PC-9 (cell line): ENCODE measurements at regions not wholly inside any gene's neighbourhood (a gene's known extent, or its start where the extent isn't known, plus 50 kb on each side); places are given as distances from the start of the nearest gene placed in this dataset.

Source experiments
- EZH2 ChIP-seq: fragments of 200-600 bp; sonication (generic); IDR thresholded peaks from 2 replicates; pipeline ENCODE4 v1.8.0; 2017; ENCODE audit warnings: antibody characterized with exemption, low read depth
- TF ChIP-seq, protein P1 (sequence below): fragments of 200-600 bp; sonication (generic); conservative IDR thresholded peaks from 2 replicates; pipeline ENCODE4 v1.6.1; 2017; ENCODE audit warnings: mixed run types, antibody characterized with exemption, mild to moderate bottlenecking, moderate library complexity

DNA sequence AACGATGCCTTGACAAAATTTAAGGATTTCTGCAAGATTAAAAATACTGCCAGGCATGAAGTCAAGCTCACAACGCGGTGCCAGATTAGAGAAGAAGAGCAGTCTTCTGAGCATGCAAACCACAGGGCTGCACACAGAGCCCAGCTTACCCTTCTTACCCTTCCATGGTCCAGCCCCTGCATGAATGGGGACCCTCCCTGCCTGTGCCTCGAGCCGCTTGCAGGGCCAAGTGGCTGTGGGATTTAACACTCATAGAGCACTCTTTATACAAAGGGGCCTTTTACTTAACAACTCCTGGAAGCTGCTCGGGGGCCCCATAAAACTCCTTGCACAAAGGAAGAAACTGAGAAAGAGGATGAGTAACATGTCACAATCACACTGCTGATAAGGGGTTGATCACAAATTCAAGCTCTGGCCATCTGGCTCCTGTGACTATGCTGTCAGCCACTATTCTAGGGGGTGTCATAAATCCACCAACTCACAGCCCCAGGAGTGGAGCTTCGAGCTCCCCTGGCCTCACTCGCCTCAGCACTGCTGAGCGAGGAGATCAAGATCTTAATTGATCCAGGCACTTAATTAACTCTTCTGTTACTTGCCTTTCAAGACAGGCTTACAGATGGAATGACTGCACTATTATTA is 514.8 kb downstream of the TNS3 start:
- no peak for TF ChIP-seq EZH2
- TF ChIP-seq, protein P1, sequence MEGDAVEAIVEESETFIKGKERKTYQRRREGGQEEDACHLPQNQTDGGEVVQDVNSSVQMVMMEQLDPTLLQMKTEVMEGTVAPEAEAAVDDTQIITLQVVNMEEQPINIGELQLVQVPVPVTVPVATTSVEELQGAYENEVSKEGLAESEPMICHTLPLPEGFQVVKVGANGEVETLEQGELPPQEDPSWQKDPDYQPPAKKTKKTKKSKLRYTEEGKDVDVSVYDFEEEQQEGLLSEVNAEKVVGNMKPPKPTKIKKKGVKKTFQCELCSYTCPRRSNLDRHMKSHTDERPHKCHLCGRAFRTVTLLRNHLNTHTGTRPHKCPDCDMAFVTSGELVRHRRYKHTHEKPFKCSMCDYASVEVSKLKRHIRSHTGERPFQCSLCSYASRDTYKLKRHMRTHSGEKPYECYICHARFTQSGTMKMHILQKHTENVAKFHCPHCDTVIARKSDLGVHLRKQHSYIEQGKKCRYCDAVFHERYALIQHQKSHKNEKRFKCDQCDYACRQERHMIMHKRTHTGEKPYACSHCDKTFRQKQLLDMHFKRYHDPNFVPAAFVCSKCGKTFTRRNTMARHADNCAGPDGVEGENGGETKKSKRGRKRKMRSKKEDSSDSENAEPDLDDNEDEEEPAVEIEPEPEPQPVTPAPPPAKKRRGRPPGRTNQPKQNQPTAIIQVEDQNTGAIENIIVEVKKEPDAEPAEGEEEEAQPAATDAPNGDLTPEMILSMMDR = no peak
